ENCODE measurements at regions not wholly inside any gene's neighbourhood (a gene's known extent, or its start where the extent isn't known, plus 50 kb on each side); places are given as distances from the start of the nearest gene placed in this dataset.

- Histone ChIP-seq H3K36me3 (ENCODE audit: insufficient read depth, low read length, poor library complexity, severe bottlenecking) (no peaks in the 10 kb centered on the region), H3K27ac (ENCODE audit: low read depth, low read length, poor library complexity, severe bottlenecking) (no peak overlapping the region), H3K27me3 (replicated peaks; ENCODE audit: insufficient read depth, low read depth, low read length, poor library complexity) (no peaks in the 10 kb centered on the region), H3K4me3 (ENCODE audit: low read depth, low read length, poor library complexity, severe bottlenecking) (no peak overlapping the region), H3K9me3 (ENCODE audit: low read depth, low read length, poor library complexity, severe bottlenecking) (no peaks in the 10 kb centered on the region), H3K4me1 (ENCODE audit: insufficient read depth, low read length, poor library complexity, severe bottlenecking) (no peaks in the 10 kb centered on the region)
- intact Hi-C loops (cut with micrococcal nuclease; ENCODE audit: unreplicated experiment) = no loop called here
- no TSS peak for BruUV-seq (replicated peaks)
- CTCF ChIA-PET = no interaction called here
- no peak for TF ChIP-seq CTCF (conservative IDR thresholded peaks at IDR 0.05; ENCODE audit: low read depth, low read length)
- no peak for TF ChIP-seq EZH2 (IDR thresholded peaks at IDR 0.05; ENCODE audit: borderline replicate concordance, low read depth, low read length, poor library complexity, severe bottlenecking)
- DNase-seq (ENCODE audit: low spot score) = no peak
- POLR2A ChIA-PET (ENCODE audit: low non-redundant PET) = no interaction called here
Measured at GRCh38 chr21:28215214-28215954, 777.3 kb downstream of the LTN1 start.

GRCh38 chr21:28214786-28215185 lies 777.9 kb downstream of the LTN1 start:
- Histone ChIP-seq H3K36me3 (ENCODE audit: insufficient read depth, low read length, poor library complexity, severe bottlenecking) (no peaks in the 10 kb centered on the region), H3K4me3 (ENCODE audit: low read depth, low read length, poor library complexity, severe bottlenecking) (no peak overlapping the region), H3K9me3 (ENCODE audit: low read depth, low read length, poor library complexity, severe bottlenecking) (no peaks in the 10 kb centered on the region), H3K27me3 (replicated peaks; ENCODE audit: insufficient read depth, low read depth, low read length, poor library complexity) (no peaks in the 10 kb centered on the region), H3K4me1 (ENCODE audit: insufficient read depth, low read length, poor library complexity, severe bottlenecking) (no peaks in the 10 kb centered on the region), H3K27ac (ENCODE audit: low read depth, low read length, poor library complexity, severe bottlenecking) (no peak overlapping the region)
- DNase-seq (ENCODE audit: low spot score) = no peak
- TF ChIP-seq CTCF (conservative IDR thresholded peaks at IDR 0.05; ENCODE audit: low read depth, low read length) = no peak
- no peak for TF ChIP-seq EZH2 (IDR thresholded peaks at IDR 0.05; ENCODE audit: borderline replicate concordance, low read depth, low read length, poor library complexity, severe bottlenecking)
- ChIA-PET POLR2A (ENCODE audit: low non-redundant PET) (no interaction called here), CTCF (no interaction called here)
- intact Hi-C loops (cut with micrococcal nuclease; ENCODE audit: unreplicated experiment) = no loop called here
- BruUV-seq (replicated peaks) = no TSS peak

GRCh38 chr21:28213261-28213660 lies 779.4 kb downstream of the LTN1 start:
- no peak overlapping the region for H3K4me3 ChIP-seq (ENCODE audit: low read depth, low read length, poor library complexity, severe bottlenecking)
- BruUV-seq (replicated peaks) = no TSS peak
- intact Hi-C loops (cut with micrococcal nuclease; ENCODE audit: unreplicated experiment) = no loop called here
- H3K4me1 ChIP-seq (ENCODE audit: insufficient read depth, low read length, poor library complexity, severe bottlenecking) = peaks cover 4% of the 10 kb centered on the region
- H3K27ac ChIP-seq (ENCODE audit: low read depth, low read length, poor library complexity, severe bottlenecking) = no peak overlapping the region
- H3K9me3 ChIP-seq (ENCODE audit: low read depth, low read length, poor library complexity, severe bottlenecking) = no peaks in the 10 kb centered on the region
- ChIA-PET POLR2A (ENCODE audit: low non-redundant PET) (no interaction called here), CTCF (no interaction called here)
- no peak for DNase-seq (ENCODE audit: low spot score)
- no peaks in the 10 kb centered on the region for H3K36me3 ChIP-seq (ENCODE audit: insufficient read depth, low read length, poor library complexity, severe bottlenecking)
- H3K27me3 ChIP-seq (replicated peaks; ENCODE audit: insufficient read depth, low read depth, low read length, poor library complexity) = no peaks in the 10 kb centered on the region
- TF ChIP-seq CTCF (conservative IDR thresholded peaks at IDR 0.05; ENCODE audit: low read depth, low read length) = no peak
- no peak for TF ChIP-seq EZH2 (IDR thresholded peaks at IDR 0.05; ENCODE audit: borderline replicate concordance, low read depth, low read length, poor library complexity, severe bottlenecking)

Data from A673 (cell line).